SK-N-SH (cell line): ENCODE measurements at regions not wholly inside any gene's neighbourhood (a gene's known extent, or its start where the extent isn't known, plus 50 kb on each side); places are given as distances from the start of the nearest gene placed in this dataset.
"Not testable (repeated sequence)": the region's sequence is repeated elsewhere in the genome, so short reads cannot be mapped to it uniquely, and the experiment has no call there.

Source experiments
- FOSL2 ChIP-seq: IDR thresholded peaks from 2 replicates; pipeline ENCODE4 v1.4.0; 2012; ENCODE audit warnings: low read depth, mild to moderate bottlenecking, moderate library complexity, borderline replicate concordance
- POLR2AphosphoS5 ChIP-seq: IDR thresholded peaks from 2 replicates; pipeline ENCODE4 v1.6.1; 2012; ENCODE audit warnings: low read depth, low read length
- RCOR1 ChIP-seq: fragments of 150-350 bp; IDR thresholded peaks from 2 replicates; pipeline ENCODE4 v1.6.1; 2017; ENCODE audit warnings: antibody characterized with exemption, low read length
- SMC3 ChIP-seq: IDR thresholded peaks from 2 replicates; pipeline ENCODE4 v1.6.1; 2012; ENCODE audit warnings: low read depth, low read length, improper control_type of control experiment
- TAF1 ChIP-seq: IDR thresholded peaks from 2 replicates; pipeline ENCODE4 v1.6.1; 2012; ENCODE audit warnings: low read depth, mild to moderate bottlenecking, low read length, moderate library complexity, borderline replicate concordance
- YY1 ChIP-seq: IDR thresholded peaks from 2 replicates; pipeline ENCODE4 v1.4.0; 2012; ENCODE audit warnings: low read depth, mild to moderate bottlenecking
- TF ChIP-seq, protein P1 (sequence below): fragments of 200-600 bp; sonication (generic); IDR thresholded peaks from 2 replicates; pipeline ENCODE4 v1.6.1; 2017; ENCODE audit warnings: antibody characterized with exemption, mild to moderate bottlenecking, moderate library complexity
- TF ChIP-seq, protein P2 (sequence below): IDR thresholded peaks from 2 replicates; pipeline ENCODE4 v1.6.1; 2012; ENCODE audit warnings: mild to moderate bottlenecking, low read depth, low read length, moderate library complexity

DNA sequence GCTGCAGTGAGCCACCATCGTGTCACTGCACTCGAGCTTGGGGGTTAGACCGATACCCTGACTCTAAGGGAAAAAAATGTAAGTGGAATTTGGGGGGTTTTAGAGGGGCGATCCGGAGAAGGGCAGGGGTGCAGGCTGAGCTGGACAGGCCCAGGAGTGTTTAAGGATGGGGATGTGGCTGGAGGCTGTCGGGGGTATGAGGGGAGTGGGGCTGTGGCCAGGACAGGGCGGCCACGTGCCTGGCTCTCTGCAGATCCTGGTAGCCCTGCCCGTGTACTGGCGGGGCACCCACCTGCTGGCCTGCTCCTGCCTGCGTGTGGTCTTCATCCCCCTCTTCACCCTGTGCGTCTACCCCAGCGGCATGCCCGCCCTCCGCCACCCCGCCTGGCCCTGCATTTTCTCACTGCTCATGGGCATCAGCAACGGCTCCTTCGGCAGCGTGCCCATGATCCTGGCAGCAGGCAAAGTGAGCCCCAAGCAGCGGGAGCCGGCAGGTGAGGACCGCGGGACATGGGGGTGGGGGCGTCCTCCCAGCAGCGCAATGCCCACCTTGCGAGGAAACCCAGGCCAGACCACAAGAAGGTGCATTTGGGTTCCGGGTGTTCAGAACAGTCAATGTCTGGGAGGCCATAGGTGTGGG is 438.7 kb upstream of the ZNF722 start:
- TF ChIP-seq, protein P1, sequence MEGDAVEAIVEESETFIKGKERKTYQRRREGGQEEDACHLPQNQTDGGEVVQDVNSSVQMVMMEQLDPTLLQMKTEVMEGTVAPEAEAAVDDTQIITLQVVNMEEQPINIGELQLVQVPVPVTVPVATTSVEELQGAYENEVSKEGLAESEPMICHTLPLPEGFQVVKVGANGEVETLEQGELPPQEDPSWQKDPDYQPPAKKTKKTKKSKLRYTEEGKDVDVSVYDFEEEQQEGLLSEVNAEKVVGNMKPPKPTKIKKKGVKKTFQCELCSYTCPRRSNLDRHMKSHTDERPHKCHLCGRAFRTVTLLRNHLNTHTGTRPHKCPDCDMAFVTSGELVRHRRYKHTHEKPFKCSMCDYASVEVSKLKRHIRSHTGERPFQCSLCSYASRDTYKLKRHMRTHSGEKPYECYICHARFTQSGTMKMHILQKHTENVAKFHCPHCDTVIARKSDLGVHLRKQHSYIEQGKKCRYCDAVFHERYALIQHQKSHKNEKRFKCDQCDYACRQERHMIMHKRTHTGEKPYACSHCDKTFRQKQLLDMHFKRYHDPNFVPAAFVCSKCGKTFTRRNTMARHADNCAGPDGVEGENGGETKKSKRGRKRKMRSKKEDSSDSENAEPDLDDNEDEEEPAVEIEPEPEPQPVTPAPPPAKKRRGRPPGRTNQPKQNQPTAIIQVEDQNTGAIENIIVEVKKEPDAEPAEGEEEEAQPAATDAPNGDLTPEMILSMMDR = not testable (repeated sequence)
- not testable (repeated sequence) for TF ChIP-seq RCOR1, FOSL2, POLR2AphosphoS5, TAF1, SMC3, YY1
- TF ChIP-seq, protein P2, sequence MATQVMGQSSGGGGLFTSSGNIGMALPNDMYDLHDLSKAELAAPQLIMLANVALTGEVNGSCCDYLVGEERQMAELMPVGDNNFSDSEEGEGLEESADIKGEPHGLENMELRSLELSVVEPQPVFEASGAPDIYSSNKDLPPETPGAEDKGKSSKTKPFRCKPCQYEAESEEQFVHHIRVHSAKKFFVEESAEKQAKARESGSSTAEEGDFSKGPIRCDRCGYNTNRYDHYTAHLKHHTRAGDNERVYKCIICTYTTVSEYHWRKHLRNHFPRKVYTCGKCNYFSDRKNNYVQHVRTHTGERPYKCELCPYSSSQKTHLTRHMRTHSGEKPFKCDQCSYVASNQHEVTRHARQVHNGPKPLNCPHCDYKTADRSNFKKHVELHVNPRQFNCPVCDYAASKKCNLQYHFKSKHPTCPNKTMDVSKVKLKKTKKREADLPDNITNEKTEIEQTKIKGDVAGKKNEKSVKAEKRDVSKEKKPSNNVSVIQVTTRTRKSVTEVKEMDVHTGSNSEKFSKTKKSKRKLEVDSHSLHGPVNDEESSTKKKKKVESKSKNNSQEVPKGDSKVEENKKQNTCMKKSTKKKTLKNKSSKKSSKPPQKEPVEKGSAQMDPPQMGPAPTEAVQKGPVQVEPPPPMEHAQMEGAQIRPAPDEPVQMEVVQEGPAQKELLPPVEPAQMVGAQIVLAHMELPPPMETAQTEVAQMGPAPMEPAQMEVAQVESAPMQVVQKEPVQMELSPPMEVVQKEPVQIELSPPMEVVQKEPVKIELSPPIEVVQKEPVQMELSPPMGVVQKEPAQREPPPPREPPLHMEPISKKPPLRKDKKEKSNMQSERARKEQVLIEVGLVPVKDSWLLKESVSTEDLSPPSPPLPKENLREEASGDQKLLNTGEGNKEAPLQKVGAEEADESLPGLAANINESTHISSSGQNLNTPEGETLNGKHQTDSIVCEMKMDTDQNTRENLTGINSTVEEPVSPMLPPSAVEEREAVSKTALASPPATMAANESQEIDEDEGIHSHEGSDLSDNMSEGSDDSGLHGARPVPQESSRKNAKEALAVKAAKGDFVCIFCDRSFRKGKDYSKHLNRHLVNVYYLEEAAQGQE = not testable (repeated sequence)
